ENCODE measurements at regions not wholly inside any gene's neighbourhood (a gene's known extent, or its start where the extent isn't known, plus 50 kb on each side); places are given as distances from the start of the nearest gene placed in this dataset.

- Mint-ChIP-seq H3K9me3 (peaks cover 3% of the 10 kb centered on the region), H3K36me3 (ENCODE audit: low read depth) (no peaks in the 10 kb centered on the region), H3K27me3 (ENCODE audit: low read depth) (no peaks in the 10 kb centered on the region), H3K4me1 (ENCODE audit: low read depth) (no peaks in the 10 kb centered on the region), H3K27ac (no peak overlapping the region), H3K4me3 (no peak overlapping the region)
Observed at GRCh38 chr10:106520698-106521097, 643.8 kb downstream of the SORCS1 start.

GRCh38 chr10:106519376-106520030 is 645.0 kb downstream of the SORCS1 start:
- H3K27ac Mint-ChIP-seq = no peak overlapping the region
- no peaks in the 10 kb centered on the region for H3K27me3 Mint-ChIP-seq (ENCODE audit: low read depth)
- H3K4me3 Mint-ChIP-seq = no peak overlapping the region
- peaks cover 3% of the 10 kb centered on the region for H3K9me3 Mint-ChIP-seq
- H3K4me1 Mint-ChIP-seq (ENCODE audit: low read depth) = no peaks in the 10 kb centered on the region
- no peaks in the 10 kb centered on the region for H3K36me3 Mint-ChIP-seq (ENCODE audit: low read depth)

- no peaks in the 10 kb centered on the region for H3K4me1 Mint-ChIP-seq (ENCODE audit: low read depth)
- H3K4me3 Mint-ChIP-seq = no peak overlapping the region
- no peaks in the 10 kb centered on the region for H3K9me3 Mint-ChIP-seq
- H3K27ac Mint-ChIP-seq = no peak overlapping the region
- H3K27me3 Mint-ChIP-seq (ENCODE audit: low read depth) = no peaks in the 10 kb centered on the region
- H3K36me3 Mint-ChIP-seq (ENCODE audit: low read depth) = no peaks in the 10 kb centered on the region
Observed at GRCh38 chr10:106515206-106515790, 649.2 kb downstream of the SORCS1 start.

- no peak overlapping the region for H3K27ac Mint-ChIP-seq
- no peak overlapping the region for H3K4me3 Mint-ChIP-seq
- no peaks in the 10 kb centered on the region for H3K4me1 Mint-ChIP-seq (ENCODE audit: low read depth)
- H3K27me3 Mint-ChIP-seq (ENCODE audit: low read depth) = no peaks in the 10 kb centered on the region
- H3K9me3 Mint-ChIP-seq = no peaks in the 10 kb centered on the region
- no peaks in the 10 kb centered on the region for H3K36me3 Mint-ChIP-seq (ENCODE audit: low read depth)
Observed at GRCh38 chr10:106513352-106513771, 651.1 kb downstream of the SORCS1 start.

GRCh38 chr10:106511917-106512316 is 652.6 kb downstream of the SORCS1 start:
- Mint-ChIP-seq H3K4me1 (ENCODE audit: low read depth) (no peaks in the 10 kb centered on the region), H3K27me3 (ENCODE audit: low read depth) (no peaks in the 10 kb centered on the region), H3K4me3 (no peak overlapping the region), H3K27ac (no peak overlapping the region), H3K9me3 (no peaks in the 10 kb centered on the region), H3K36me3 (ENCODE audit: low read depth) (no peaks in the 10 kb centered on the region)

GRCh38 chr10:106508950-106509349 is 655.6 kb downstream of the SORCS1 start:
- no peak overlapping the region for H3K4me3 Mint-ChIP-seq
- H3K4me1 Mint-ChIP-seq (ENCODE audit: low read depth) = no peaks in the 10 kb centered on the region
- H3K27me3 Mint-ChIP-seq (ENCODE audit: low read depth) = no peaks in the 10 kb centered on the region
- no peaks in the 10 kb centered on the region for H3K36me3 Mint-ChIP-seq (ENCODE audit: low read depth)
- H3K27ac Mint-ChIP-seq = no peak overlapping the region
- H3K9me3 Mint-ChIP-seq = no peaks in the 10 kb centered on the region

GRCh38 chr10:106506526-106507283 is 657.8 kb downstream of the SORCS1 start:
- Mint-ChIP-seq H3K4me3 (no peak overlapping the region), H3K27me3 (ENCODE audit: low read depth) (no peaks in the 10 kb centered on the region), H3K27ac (no peak overlapping the region), H3K4me1 (ENCODE audit: low read depth) (no peaks in the 10 kb centered on the region), H3K36me3 (ENCODE audit: low read depth) (no peaks in the 10 kb centered on the region), H3K9me3 (peaks cover 7% of the 10 kb centered on the region)

GRCh38 chr10:106504536-106504935 is 660.0 kb downstream of the SORCS1 start:
- H3K27me3 Mint-ChIP-seq (ENCODE audit: low read depth) = no peaks in the 10 kb centered on the region
- no peaks in the 10 kb centered on the region for H3K4me1 Mint-ChIP-seq (ENCODE audit: low read depth)
- no peak overlapping the region for H3K4me3 Mint-ChIP-seq
- H3K27ac Mint-ChIP-seq = no peak overlapping the region
- H3K9me3 Mint-ChIP-seq = peaks cover 7% of the 10 kb centered on the region
- no peaks in the 10 kb centered on the region for H3K36me3 Mint-ChIP-seq (ENCODE audit: low read depth)

- H3K9me3 Mint-ChIP-seq = peaks cover 7% of the 10 kb centered on the region
- no peaks in the 10 kb centered on the region for H3K27me3 Mint-ChIP-seq (ENCODE audit: low read depth)
- no peak overlapping the region for H3K4me3 Mint-ChIP-seq
- H3K4me1 Mint-ChIP-seq (ENCODE audit: low read depth) = no peaks in the 10 kb centered on the region
- no peak overlapping the region for H3K27ac Mint-ChIP-seq
- H3K36me3 Mint-ChIP-seq (ENCODE audit: low read depth) = no peaks in the 10 kb centered on the region
Observed at GRCh38 chr10:106502641-106503040, 661.9 kb downstream of the SORCS1 start.

- Mint-ChIP-seq H3K9me3 (peaks cover 7% of the 10 kb centered on the region), H3K36me3 (ENCODE audit: low read depth) (no peaks in the 10 kb centered on the region), H3K27ac (no peak overlapping the region), H3K4me1 (ENCODE audit: low read depth) (no peaks in the 10 kb centered on the region), H3K27me3 (ENCODE audit: low read depth) (no peaks in the 10 kb centered on the region), H3K4me3 (no peak overlapping the region)
Observed at GRCh38 chr10:106500925-106501525, 663.5 kb downstream of the SORCS1 start.

- no peaks in the 10 kb centered on the region for H3K36me3 Mint-ChIP-seq (ENCODE audit: low read depth)
- H3K27ac Mint-ChIP-seq = no peak overlapping the region
- H3K4me3 Mint-ChIP-seq = no peak overlapping the region
- no peaks in the 10 kb centered on the region for H3K4me1 Mint-ChIP-seq (ENCODE audit: low read depth)
- peaks cover 7% of the 10 kb centered on the region for H3K9me3 Mint-ChIP-seq
- H3K27me3 Mint-ChIP-seq (ENCODE audit: low read depth) = no peaks in the 10 kb centered on the region
Observed at GRCh38 chr10:106500041-106500924, 664.2 kb downstream of the SORCS1 start.

- Mint-ChIP-seq H3K4me3 (no peak overlapping the region), H3K4me1 (ENCODE audit: low read depth) (no peaks in the 10 kb centered on the region), H3K27ac (no peak overlapping the region), H3K9me3 (peaks cover 7% of the 10 kb centered on the region), H3K27me3 (ENCODE audit: low read depth) (no peaks in the 10 kb centered on the region), H3K36me3 (ENCODE audit: low read depth) (no peaks in the 10 kb centered on the region)
Observed at GRCh38 chr10:106499448-106499847, 665.1 kb downstream of the SORCS1 start.

- H3K27ac Mint-ChIP-seq = no peak overlapping the region
- H3K27me3 Mint-ChIP-seq (ENCODE audit: low read depth) = no peaks in the 10 kb centered on the region
- H3K9me3 Mint-ChIP-seq = peaks cover 7% of the 10 kb centered on the region
- no peaks in the 10 kb centered on the region for H3K36me3 Mint-ChIP-seq (ENCODE audit: low read depth)
- no peak overlapping the region for H3K4me3 Mint-ChIP-seq
- H3K4me1 Mint-ChIP-seq (ENCODE audit: low read depth) = no peaks in the 10 kb centered on the region
Observed at GRCh38 chr10:106498675-106499074, 665.8 kb downstream of the SORCS1 start.

GRCh38 chr10:106495931-106496330 is 668.6 kb downstream of the SORCS1 start:
- Mint-ChIP-seq H3K9me3 (no peaks in the 10 kb centered on the region), H3K4me1 (ENCODE audit: low read depth) (no peaks in the 10 kb centered on the region), H3K27me3 (ENCODE audit: low read depth) (no peaks in the 10 kb centered on the region), H3K36me3 (ENCODE audit: low read depth) (no peaks in the 10 kb centered on the region), H3K4me3 (no peak overlapping the region), H3K27ac (no peak overlapping the region)
